HG02678 (cell line): ENCODE measurements at regions not wholly inside any gene's neighbourhood (a gene's known extent, or its start where the extent isn't known, plus 50 kb on each side); places are given as distances from the start of the nearest gene placed in this dataset.

Experiments
- ATAC-seq: cut with Tn5 transposase; IDR thresholded peaks from one replicate; pipeline ENCODE4 v1.9.1; 2021; ENCODE audit warnings: mild to moderate bottlenecking, moderate library complexity; ENCODE audit not compliant: unreplicated experiment

DNA sequence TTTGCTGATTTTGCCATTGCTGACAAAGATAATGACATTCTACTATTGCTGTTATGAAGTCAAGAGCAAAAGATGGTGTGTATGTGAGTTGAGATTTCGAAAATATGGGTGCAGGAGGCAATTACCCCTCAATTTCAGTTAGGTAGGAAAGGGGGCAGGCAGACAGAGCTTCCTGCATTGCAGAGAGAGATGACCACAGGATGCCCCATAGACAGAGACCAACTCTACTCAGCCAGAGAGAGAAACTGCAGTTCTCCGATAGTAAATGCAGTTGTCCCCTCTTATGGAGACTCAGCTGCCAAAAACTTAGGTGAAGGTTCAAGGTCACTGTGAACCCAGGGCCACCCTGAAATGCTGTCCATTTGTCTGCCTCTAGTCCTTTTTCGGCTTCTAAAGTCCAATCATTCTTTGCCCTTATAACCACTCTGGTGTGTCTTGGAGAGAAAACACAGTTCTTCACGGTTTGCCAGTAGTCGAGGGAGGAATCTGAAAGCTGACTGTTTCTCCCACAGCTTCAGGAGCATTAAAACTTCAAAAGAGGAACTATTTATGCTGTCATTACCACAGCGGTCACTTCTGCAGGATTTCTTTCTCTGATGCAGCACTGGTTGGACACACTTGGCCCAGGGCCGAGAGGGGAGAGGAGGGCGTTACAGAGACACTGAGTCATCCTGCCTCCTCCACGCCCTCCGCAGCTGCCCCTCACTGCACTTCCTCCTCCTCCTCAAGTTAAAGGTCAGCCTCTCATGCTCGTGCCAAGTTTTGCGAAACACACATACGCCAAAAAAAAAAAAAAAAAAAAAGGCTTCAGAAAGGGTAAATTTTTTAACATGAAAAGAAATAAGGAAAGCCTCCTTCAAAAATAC is 264.3 kb downstream of the FOXO1 start:
- peak; percentile 97 for ATAC-seq

DNA sequence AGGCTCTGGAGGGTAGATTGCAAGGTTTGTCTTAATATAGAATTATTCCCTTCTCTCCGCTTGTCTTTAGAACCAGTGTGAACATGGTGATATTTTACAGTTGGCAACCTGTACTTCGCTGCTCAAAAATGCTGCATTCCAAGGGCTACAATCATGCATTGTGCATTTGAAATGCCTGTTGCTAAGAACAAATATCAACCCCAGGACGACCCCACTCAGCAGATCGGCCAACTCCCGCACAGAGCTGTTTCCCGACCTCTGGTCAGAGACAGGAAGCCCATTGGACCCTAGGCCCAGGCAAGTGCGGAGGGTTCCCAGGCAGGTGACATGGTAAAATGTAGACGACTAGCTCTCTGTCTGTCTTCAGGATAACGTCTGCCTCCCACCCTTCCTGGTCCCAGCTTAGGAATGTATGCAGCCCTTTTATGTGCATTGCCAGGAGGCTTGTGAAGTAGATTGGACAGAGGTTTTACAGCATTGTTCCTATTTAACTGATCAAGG is 263.5 kb downstream of the FOXO1 start:
- ATAC-seq, result no peak

DNA sequence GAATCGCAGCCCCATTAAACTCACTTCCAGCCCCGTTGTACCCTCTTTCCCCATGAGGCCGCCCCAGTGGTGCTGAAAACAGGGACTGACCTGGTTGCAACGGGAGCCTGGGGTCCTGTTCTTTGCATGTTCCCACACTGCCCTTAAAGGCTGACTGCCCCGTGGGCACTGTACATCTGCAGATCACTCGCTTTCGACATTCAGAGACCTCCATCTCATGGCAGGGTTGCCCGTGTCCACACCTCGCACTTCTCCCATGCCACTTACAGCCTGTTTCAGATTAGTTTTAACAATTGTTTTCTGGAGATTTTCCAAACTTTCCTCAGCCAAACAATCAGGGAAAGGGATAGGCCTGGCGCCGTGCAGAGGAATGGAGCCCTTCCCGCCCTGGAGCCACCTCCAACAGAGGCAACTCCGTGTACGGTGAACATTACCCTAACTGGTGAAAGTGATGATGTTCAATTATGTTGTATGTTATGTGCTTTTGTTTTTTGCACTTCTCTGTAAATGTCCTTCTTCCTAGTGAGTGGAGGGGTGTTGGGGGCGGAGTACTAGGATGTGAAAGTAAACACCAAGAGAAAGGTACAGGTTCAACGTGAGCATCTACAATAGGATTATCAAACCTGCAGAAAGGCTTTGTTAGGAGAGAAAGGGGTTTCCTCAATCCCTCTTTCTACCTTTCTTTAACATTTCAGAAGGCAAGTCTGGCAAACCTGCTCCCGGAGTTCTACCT is 262.8 kb downstream of the FOXO1 start:
- ATAC-seq, result no peak

GRCh38 chr13:40404407-40404806 is 262.0 kb downstream of the FOXO1 start:
- ATAC-seq, result no peak

DNA sequence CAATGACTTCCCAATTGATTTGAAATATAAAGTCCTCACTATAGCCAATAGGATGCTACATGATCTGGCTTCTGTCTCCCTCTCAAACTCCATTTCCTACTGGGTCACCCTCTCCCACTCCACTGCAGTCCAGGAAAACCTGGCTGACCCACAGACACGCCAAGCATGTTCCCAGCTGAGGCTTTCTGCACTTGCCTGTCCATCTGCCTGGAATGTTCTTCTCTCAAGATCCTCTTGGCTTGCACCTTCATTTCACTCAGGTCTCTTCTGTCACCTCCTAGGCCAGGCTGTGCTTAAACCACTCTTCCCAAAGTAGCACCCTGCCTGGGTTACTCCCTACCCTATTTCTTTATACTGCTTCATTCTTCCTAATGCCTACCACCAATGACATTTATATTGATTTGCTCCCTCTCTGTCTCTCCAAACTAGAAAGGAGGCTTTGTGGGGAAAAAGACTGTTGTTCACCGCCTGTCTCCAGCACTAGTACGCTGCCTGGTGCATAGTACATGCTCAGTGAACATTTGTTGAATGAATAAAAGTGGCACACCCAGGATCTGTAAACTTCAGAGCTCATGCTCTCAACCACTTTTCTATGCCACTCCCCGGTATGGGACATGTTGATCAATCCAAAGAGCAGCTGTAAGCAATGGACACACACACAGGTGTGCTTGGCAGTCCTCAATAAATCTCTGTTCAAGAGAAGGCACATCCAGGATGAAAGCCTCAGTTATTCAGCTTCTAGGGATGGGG is 261.3 kb downstream of the FOXO1 start:
- ATAC-seq, result no peak

DNA sequence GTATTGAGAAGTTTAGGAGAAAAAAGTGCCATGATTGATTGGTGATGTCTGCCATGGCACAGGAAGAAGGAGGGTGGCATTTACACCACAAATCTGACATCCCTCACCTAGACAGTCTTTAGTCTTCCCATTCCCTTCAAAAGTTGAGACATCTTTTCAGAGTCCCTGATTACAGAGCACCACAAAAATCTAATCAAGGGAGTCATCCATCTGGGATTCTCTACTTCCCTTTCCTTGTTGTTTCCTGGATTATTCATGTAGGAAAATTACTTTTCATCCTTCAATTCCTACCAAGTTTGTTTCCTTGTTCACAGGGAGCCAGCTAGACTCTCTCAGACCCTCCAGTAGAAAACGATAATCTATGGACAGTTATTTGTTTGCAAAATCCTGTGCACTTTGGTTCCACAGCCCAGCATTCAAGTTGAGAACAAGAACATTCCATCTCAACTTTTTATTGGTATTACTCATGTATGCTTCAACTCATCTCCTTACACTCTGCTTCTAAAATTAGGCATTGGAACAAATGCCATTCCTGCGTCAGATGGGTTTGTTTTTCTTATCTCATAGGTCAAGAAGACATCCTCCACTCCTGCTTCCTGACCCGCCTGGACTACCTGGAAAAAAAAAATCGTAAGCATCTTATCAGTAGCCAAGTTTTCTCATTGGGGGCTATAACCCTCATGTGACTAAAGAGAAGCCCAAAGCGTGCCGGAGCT is 259.9 kb downstream of the FOXO1 start:
- ATAC-seq, result no peak

DNA sequence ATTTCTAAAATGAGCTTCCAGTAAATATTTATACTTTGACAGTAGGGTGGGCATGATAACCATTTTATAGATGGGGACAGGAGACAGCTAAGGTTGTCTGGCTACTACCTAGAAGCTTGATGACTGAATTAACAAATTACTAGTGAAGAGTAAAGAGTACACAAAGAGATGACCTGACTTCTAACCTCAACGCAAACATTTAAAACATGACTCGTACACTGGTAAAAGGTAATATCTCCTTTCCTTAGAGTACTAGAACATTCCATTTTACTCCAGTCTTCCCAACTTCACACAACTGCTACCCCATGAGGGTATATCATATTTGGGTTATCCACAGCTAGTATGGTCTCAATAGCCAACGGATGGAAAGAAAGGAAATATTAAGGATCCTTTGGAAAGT is 258.9 kb downstream of the FOXO1 start:
- ATAC-seq, result no peak

- no peak for ATAC-seq
Observed at GRCh38 chr13:40408602-40409001, 257.8 kb downstream of the FOXO1 start.

DNA sequence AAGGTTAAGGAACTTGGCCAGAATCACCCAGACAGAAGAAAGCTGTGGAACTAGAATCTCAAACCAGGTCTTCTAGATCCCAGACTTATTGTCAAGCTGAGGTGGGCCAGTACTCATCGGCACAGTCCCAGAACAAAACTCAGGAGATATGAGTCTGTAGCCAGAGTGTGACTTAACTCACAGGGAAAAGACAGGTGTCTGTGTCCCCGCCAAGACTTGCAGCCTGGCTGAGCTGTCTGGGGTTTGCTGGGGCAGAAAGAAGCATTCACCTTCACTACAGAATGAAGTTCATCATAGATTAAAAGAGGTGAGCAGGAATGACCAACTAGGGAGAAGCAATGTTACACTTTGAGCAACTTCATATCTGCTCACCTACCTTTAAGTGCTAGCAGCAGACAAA is 257.2 kb downstream of the FOXO1 start:
- no peak for ATAC-seq

GRCh38 chr13:40410315-40410714 is 256.1 kb downstream of the FOXO1 start:
- ATAC-seq, result no peak

DNA sequence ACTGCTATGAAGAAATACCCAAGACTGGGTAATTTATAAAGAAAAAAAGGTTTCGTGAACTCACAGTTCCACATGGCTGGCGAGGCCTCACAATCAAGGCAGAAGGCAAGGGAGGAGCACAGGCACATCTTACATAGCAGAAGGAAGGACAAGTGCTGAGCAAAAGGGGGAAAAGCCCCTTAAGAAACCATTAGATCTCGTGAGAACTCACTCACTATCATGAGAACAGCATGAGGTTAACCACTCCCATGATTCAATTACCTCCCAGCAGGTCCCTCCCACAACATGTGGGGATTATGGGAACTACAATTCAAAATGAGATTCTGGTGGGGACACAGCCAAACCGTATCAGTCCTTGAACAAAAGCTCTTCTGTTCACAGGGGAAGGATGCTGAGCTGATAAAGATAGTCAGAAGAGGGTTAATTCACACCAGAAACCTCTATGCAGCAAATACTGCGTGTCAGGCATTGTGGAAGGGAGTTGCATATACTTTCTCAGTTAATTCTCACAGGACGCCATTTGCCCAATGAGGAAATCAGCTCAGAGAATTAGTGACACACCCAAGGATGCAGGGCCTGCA is 246.2 kb downstream of the FOXO1 start:
- ATAC-seq, result no peak

GRCh38 chr13:40422588-40423235 is 243.7 kb downstream of the FOXO1 start:
- ATAC-seq, result no peak

GRCh38 chr13:40428354-40428753 is 238.1 kb downstream of the FOXO1 start:
- ATAC-seq, result no peak

- ATAC-seq, result no peak
Observed at GRCh38 chr13:40429706-40430545, 236.5 kb downstream of the FOXO1 start.

GRCh38 chr13:40432018-40432978 is 234.1 kb downstream of the FOXO1 start:
- peak; percentile 70 for ATAC-seq

- no peak for ATAC-seq
Observed at GRCh38 chr13:40433001-40433400, 233.4 kb downstream of the FOXO1 start.

DNA sequence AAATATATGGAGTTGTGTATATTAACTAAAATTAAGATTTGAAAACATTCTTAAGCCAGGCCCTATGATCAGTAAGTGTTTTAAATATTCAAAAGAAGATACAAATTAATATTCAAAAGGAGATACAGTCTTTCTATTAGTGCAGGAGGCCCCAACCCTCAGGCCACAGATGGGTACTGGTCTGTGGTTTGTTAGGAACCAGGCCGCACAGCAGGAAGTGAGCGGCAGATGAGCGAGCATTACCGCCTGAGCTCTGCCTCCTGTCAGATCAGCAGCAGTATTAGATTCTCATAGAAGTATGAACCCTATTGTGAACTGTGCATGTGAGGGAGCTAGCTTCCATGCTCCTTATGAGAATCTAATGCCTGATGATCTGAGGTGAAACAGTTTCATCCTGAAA is 232.9 kb downstream of the FOXO1 start:
- peak; percentile 64 for ATAC-seq
